GM21717 (cell line): ENCODE measurements at regions not wholly inside any gene's neighbourhood (a gene's known extent, or its start where the extent isn't known, plus 50 kb on each side); places are given as distances from the start of the nearest gene placed in this dataset.
"Not testable (repeated sequence)": the region's sequence is repeated elsewhere in the genome, so short reads cannot be mapped to it uniquely, and the experiment has no call there.

ENCODE experiments used
- ATAC-seq: cut with Tn5 transposase; IDR thresholded peaks from one replicate; pipeline ENCODE4 v1.9.1; 2021; ENCODE audit warnings: mild to moderate bottlenecking, moderate library complexity; ENCODE audit not compliant: unreplicated experiment

GRCh38 chr3:61442696-61443095 is 118.7 kb upstream of the PTPRG start:
- no peak for ATAC-seq

- no peak for ATAC-seq
Measured at GRCh38 chr3:61443886-61444285, 117.5 kb upstream of the PTPRG start.

GRCh38 chr3:61444782-61445181 is 116.6 kb upstream of the PTPRG start:
- no peak for ATAC-seq

- ATAC-seq = no peak
Measured at GRCh38 chr3:61445924-61446323, 115.4 kb upstream of the PTPRG start.

GRCh38 chr3:61446341-61446740 is 115.0 kb upstream of the PTPRG start:
- no peak for ATAC-seq

GRCh38 chr3:61448378-61448777 is 113.0 kb upstream of the PTPRG start:
- no peak for ATAC-seq

- no peak for ATAC-seq
Measured at GRCh38 chr3:61449327-61450040, 111.9 kb upstream of the PTPRG start.

GRCh38 chr3:61450866-61451265 is 110.5 kb upstream of the PTPRG start:
- ATAC-seq = no peak

- no peak for ATAC-seq
Measured at GRCh38 chr3:61451841-61452240, 109.5 kb upstream of the PTPRG start.

- ATAC-seq = no peak
Measured at GRCh38 chr3:61452535-61453090, 108.8 kb upstream of the PTPRG start.

GRCh38 chr3:61454006-61454585 is 107.3 kb upstream of the PTPRG start:
- no peak for ATAC-seq

- no peak for ATAC-seq
Measured at GRCh38 chr3:61454801-61455200, 106.6 kb upstream of the PTPRG start.

GRCh38 chr3:61460636-61461035 is 100.7 kb upstream of the PTPRG start:
- no peak for ATAC-seq

GRCh38 chr3:61463191-61463590 is 98.2 kb upstream of the PTPRG start:
- ATAC-seq = no peak

- no peak for ATAC-seq
Measured at GRCh38 chr3:61464518-61465140, 96.7 kb upstream of the PTPRG start.

GRCh38 chr3:61466357-61466756 is 95.0 kb upstream of the PTPRG start:
- ATAC-seq = no peak

GRCh38 chr3:61483997-61484396 is 77.4 kb upstream of the PTPRG start:
- no peak for ATAC-seq

GRCh38 chr3:61493339-61493738 is 68.0 kb upstream of the PTPRG start:
- no peak for ATAC-seq

- ATAC-seq = not testable (repeated sequence)
Measured at GRCh38 chr3:61494309-61494708, 67.1 kb upstream of the PTPRG start.

GRCh38 chr3:61497463-61497862 is 63.9 kb upstream of the PTPRG start:
- no peak for ATAC-seq

GRCh38 chr3:61505197-61505596 is 56.2 kb upstream of the PTPRG start:
- no peak for ATAC-seq

- ATAC-seq = no peak
Measured at GRCh38 chr3:61507946-61508345, 53.4 kb upstream of the PTPRG start.
